SU-DHL-6 (cell line): ENCODE measurements at regions not wholly inside any gene's neighbourhood (a gene's known extent, or its start where the extent isn't known, plus 50 kb on each side); places are given as distances from the start of the nearest gene placed in this dataset.

ENCODE experiments used
- EZH2phosphoT487 ChIP-seq: fragments of 200-600 bp; sonication (generic), shearing (Covaris generic); conservative IDR thresholded peaks from 2 replicates; pipeline ENCODE4 v1.6.1; 2018; ENCODE audit warnings: mild to moderate bottlenecking, antibody characterized with exemption, low read length, moderate library complexity, mixed read lengths
- TF ChIP-seq, protein P1 (sequence below): fragments of 200-600 bp; sonication (generic); IDR thresholded peaks from one replicate; pipeline ENCODE4 v1.5.1; 2017; ENCODE audit warnings: antibody characterized with exemption, mild to moderate bottlenecking, low read length, moderate library complexity; ENCODE audit not compliant: insufficient read depth, poor library complexity, severe bottlenecking

GRCh38 chr7:122225874-122226273 lies 78.7 kb downstream of the FEZF1 start:
- TF ChIP-seq, protein P1, sequence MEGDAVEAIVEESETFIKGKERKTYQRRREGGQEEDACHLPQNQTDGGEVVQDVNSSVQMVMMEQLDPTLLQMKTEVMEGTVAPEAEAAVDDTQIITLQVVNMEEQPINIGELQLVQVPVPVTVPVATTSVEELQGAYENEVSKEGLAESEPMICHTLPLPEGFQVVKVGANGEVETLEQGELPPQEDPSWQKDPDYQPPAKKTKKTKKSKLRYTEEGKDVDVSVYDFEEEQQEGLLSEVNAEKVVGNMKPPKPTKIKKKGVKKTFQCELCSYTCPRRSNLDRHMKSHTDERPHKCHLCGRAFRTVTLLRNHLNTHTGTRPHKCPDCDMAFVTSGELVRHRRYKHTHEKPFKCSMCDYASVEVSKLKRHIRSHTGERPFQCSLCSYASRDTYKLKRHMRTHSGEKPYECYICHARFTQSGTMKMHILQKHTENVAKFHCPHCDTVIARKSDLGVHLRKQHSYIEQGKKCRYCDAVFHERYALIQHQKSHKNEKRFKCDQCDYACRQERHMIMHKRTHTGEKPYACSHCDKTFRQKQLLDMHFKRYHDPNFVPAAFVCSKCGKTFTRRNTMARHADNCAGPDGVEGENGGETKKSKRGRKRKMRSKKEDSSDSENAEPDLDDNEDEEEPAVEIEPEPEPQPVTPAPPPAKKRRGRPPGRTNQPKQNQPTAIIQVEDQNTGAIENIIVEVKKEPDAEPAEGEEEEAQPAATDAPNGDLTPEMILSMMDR = no peak
- no peak for TF ChIP-seq EZH2phosphoT487
